ENCODE measurements at regions not wholly inside any gene's neighbourhood (a gene's known extent, or its start where the extent isn't known, plus 50 kb on each side); places are given as distances from the start of the nearest gene placed in this dataset.

GRCh38 chr4:181181331-181181730 lies 1061.9 kb upstream of the TENM3 start:
- H3K27ac ChIP-seq: no peak overlapping the region
- no peaks in the 10 kb centered on the region for H3K4me1 ChIP-seq
- H3K9me3 ChIP-seq: no peaks in the 10 kb centered on the region
- no peak for TF ChIP-seq CTCF (IDR thresholded peaks at IDR 0.05)
- no peaks in the 10 kb centered on the region for H3K36me3 ChIP-seq
- no peaks in the 10 kb centered on the region for H3K27me3 ChIP-seq
- no peak for DNase-seq
- H3K4me3 ChIP-seq: no peak overlapping the region
- ATAC-seq: no peak
- intact Hi-C loops (cut with DNase I): no loop called here

GRCh38 chr4:181189751-181190150 lies 1053.5 kb upstream of the TENM3 start:
- Histone ChIP-seq H3K9me3 (no peaks in the 10 kb centered on the region), H3K27me3 (no peaks in the 10 kb centered on the region), H3K4me3 (no peak overlapping the region), H3K27ac (no peak overlapping the region), H3K36me3 (no peaks in the 10 kb centered on the region), H3K4me1 (no peaks in the 10 kb centered on the region)
- no peak for DNase-seq
- no peak for TF ChIP-seq CTCF (IDR thresholded peaks at IDR 0.05)
- intact Hi-C loops (cut with DNase I): no loop called here
- ATAC-seq: no peak

GRCh38 chr4:181193131-181193930 lies 1049.9 kb upstream of the TENM3 start:
- no peak overlapping the region for H3K4me3 ChIP-seq
- H3K9me3 ChIP-seq: no peaks in the 10 kb centered on the region
- ATAC-seq (no peak), DNase-seq (no peak)
- no peaks in the 10 kb centered on the region for H3K4me1 ChIP-seq
- TF ChIP-seq CTCF (IDR thresholded peaks at IDR 0.05): no peak
- no peak overlapping the region for H3K27ac ChIP-seq
- H3K36me3 ChIP-seq: no peaks in the 10 kb centered on the region
- intact Hi-C loops (cut with DNase I): no loop called here
- H3K27me3 ChIP-seq: no peaks in the 10 kb centered on the region

- intact Hi-C loops (cut with DNase I): no loop called here
- Histone ChIP-seq H3K9me3 (no peaks in the 10 kb centered on the region), H3K27me3 (no peaks in the 10 kb centered on the region), H3K4me1 (no peaks in the 10 kb centered on the region), H3K36me3 (no peaks in the 10 kb centered on the region), H3K27ac (no peak overlapping the region), H3K4me3 (no peak overlapping the region)
- ATAC-seq (no peak), DNase-seq (no peak)
- TF ChIP-seq CTCF (IDR thresholded peaks at IDR 0.05): no peak
Measured at GRCh38 chr4:181194096-181194495, 1049.1 kb upstream of the TENM3 start.

GRCh38 chr4:181200076-181200475 lies 1043.1 kb upstream of the TENM3 start:
- no peak for DNase-seq

More at GRCh38 chr4:181200076-181200475, 1043.1 kb upstream of the TENM3 start:
- intact Hi-C loops (cut with DNase I): no loop called here
- no peak overlapping the region for H3K4me3 ChIP-seq
- H3K27ac ChIP-seq: no peak overlapping the region
- no peaks in the 10 kb centered on the region for H3K36me3 ChIP-seq
- TF ChIP-seq CTCF (IDR thresholded peaks at IDR 0.05): no peak
- H3K4me1 ChIP-seq: no peaks in the 10 kb centered on the region
- H3K9me3 ChIP-seq: no peaks in the 10 kb centered on the region
- no peak for ATAC-seq
- H3K27me3 ChIP-seq: no peaks in the 10 kb centered on the region
